ENCODE measurements at regions not wholly inside any gene's neighbourhood (a gene's known extent, or its start where the extent isn't known, plus 50 kb on each side); places are given as distances from the start of the nearest gene placed in this dataset.
"Not testable (repeated sequence)": the region's sequence is repeated elsewhere in the genome, so short reads cannot be mapped to it uniquely, and the experiment has no call there.

- DNase-seq: peak; percentile 11
Measured at GRCh38 chr2:176885661-176886060, 326.9 kb upstream of the HNRNPA3 start.

- DNase-seq: no peak
Measured at GRCh38 chr2:176891105-176891504, 321.5 kb upstream of the HNRNPA3 start.

- DNase-seq: no peak
Measured at GRCh38 chr2:176891857-176892256, 320.7 kb upstream of the HNRNPA3 start.

GRCh38 chr2:176892676-176893226, 319.8 kb upstream of the HNRNPA3 start:
- DNase-seq: peak; percentile 41

GRCh38 chr2:176895158-176895557, 317.4 kb upstream of the HNRNPA3 start:
- no peak for DNase-seq

- DNase-seq: peak; percentile 36
Measured at GRCh38 chr2:176902454-176902853, 310.1 kb upstream of the HNRNPA3 start.

GRCh38 chr2:176904053-176904452, 308.5 kb upstream of the HNRNPA3 start:
- DNase-seq: not testable (repeated sequence)

GRCh38 chr2:176907341-176907740, 305.3 kb upstream of the HNRNPA3 start:
- DNase-seq: no peak

GRCh38 chr2:176910828-176911227, 301.8 kb upstream of the HNRNPA3 start:
- DNase-seq: no peak

- DNase-seq: no peak
Measured at GRCh38 chr2:176913955-176914354, 298.6 kb upstream of the HNRNPA3 start.

GRCh38 chr2:176914371-176914770, 298.2 kb upstream of the HNRNPA3 start:
- DNase-seq: no peak

GRCh38 chr2:176922545-176922944, 290.0 kb upstream of the HNRNPA3 start:
- DNase-seq: not testable (repeated sequence)

GRCh38 chr2:176923205-176923604, 289.4 kb upstream of the HNRNPA3 start:
- no peak for DNase-seq

GRCh38 chr2:176924909-176925534, 287.6 kb upstream of the HNRNPA3 start:
- no peak for DNase-seq

- DNase-seq: no peak
Measured at GRCh38 chr2:176926453-176926852, 286.1 kb upstream of the HNRNPA3 start.

GRCh38 chr2:176929387-176929786, 283.2 kb upstream of the HNRNPA3 start:
- DNase-seq: not testable (repeated sequence)

- no peak for DNase-seq
Measured at GRCh38 chr2:176931588-176932563, 280.7 kb upstream of the HNRNPA3 start.

- DNase-seq: no peak
Measured at GRCh38 chr2:176934131-176934530, 278.5 kb upstream of the HNRNPA3 start.

GRCh38 chr2:176934869-176935415, 277.7 kb upstream of the HNRNPA3 start:
- no peak for DNase-seq

- DNase-seq: no peak
Measured at GRCh38 chr2:176935543-176936102, 277.0 kb upstream of the HNRNPA3 start.

- DNase-seq: no peak
Measured at GRCh38 chr2:176936410-176936809, 276.2 kb upstream of the HNRNPA3 start.

- DNase-seq: no peak
Measured at GRCh38 chr2:176944998-176945397, 267.6 kb upstream of the HNRNPA3 start.

- DNase-seq: no peak
Measured at GRCh38 chr2:176947754-176948153, 264.8 kb upstream of the HNRNPA3 start.
